SK-N-SH (cell line): ENCODE measurements at regions not wholly inside any gene's neighbourhood (a gene's known extent, or its start where the extent isn't known, plus 50 kb on each side); places are given as distances from the start of the nearest gene placed in this dataset.

Experiments used
- GATA2 ChIP-seq: sonication (generic); formaldehyde crosslinking; IDR thresholded peaks from 2 replicates; pipeline ENCODE4 v1.5.0; 2020; ENCODE audit warnings: mild to moderate bottlenecking, missing genetic modification reagents
- MXI1 ChIP-seq: IDR thresholded peaks from 2 replicates; pipeline ENCODE4 v1.6.1; 2012; ENCODE audit warnings: mild to moderate bottlenecking, low read depth, low read length, improper control_type of control experiment
- RXRA ChIP-seq: IDR thresholded peaks from 2 replicates; pipeline ENCODE4 v1.4.0; 2012; ENCODE audit warnings: low read depth, mild to moderate bottlenecking, borderline replicate concordance
- SMC3 ChIP-seq: IDR thresholded peaks from 2 replicates; pipeline ENCODE4 v1.6.1; 2012; ENCODE audit warnings: low read depth, low read length, improper control_type of control experiment
- USF2 ChIP-seq: fragments of 150-350 bp; IDR thresholded peaks from 2 replicates; pipeline ENCODE4 v1.6.1; 2017; ENCODE audit warnings: antibody characterized with exemption, low read length, low read depth, borderline replicate concordance
- TF ChIP-seq, protein P1 (sequence below): fragments of 200-600 bp; sonication (generic); IDR thresholded peaks from 2 replicates; pipeline ENCODE4 v1.6.1; 2017; ENCODE audit warnings: antibody characterized with exemption, mild to moderate bottlenecking, moderate library complexity

GRCh38 chr6:8639928-8640649, 204.7 kb upstream of the SLC35B3 start:
- TF ChIP-seq, protein P1, sequence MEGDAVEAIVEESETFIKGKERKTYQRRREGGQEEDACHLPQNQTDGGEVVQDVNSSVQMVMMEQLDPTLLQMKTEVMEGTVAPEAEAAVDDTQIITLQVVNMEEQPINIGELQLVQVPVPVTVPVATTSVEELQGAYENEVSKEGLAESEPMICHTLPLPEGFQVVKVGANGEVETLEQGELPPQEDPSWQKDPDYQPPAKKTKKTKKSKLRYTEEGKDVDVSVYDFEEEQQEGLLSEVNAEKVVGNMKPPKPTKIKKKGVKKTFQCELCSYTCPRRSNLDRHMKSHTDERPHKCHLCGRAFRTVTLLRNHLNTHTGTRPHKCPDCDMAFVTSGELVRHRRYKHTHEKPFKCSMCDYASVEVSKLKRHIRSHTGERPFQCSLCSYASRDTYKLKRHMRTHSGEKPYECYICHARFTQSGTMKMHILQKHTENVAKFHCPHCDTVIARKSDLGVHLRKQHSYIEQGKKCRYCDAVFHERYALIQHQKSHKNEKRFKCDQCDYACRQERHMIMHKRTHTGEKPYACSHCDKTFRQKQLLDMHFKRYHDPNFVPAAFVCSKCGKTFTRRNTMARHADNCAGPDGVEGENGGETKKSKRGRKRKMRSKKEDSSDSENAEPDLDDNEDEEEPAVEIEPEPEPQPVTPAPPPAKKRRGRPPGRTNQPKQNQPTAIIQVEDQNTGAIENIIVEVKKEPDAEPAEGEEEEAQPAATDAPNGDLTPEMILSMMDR, result no peak
- TF ChIP-seq GATA2 (no peak), MXI1 (no peak), USF2 (no peak), RXRA (no peak), SMC3 (no peak)
